NCI-H526 treated with DMSO at 0.1 percent for 48 hours (cell line): ENCODE measurements at regions not wholly inside any gene's neighbourhood (a gene's known extent, or its start where the extent isn't known, plus 50 kb on each side); places are given as distances from the start of the nearest gene placed in this dataset.

Experiments
- DNase-seq: peaks from one replicate; lab custom pipeline; 2025; lab: John Stamatoyannopoulos, UW

GRCh38 chr14:85764822-85765221 is 234.9 kb downstream of the FLRT2 start:
- DNase-seq, result peak; percentile 81

GRCh38 chr14:85762526-85762925 is 232.6 kb downstream of the FLRT2 start:
- DNase-seq, result no peak

GRCh38 chr14:85752175-85752574 is 222.2 kb downstream of the FLRT2 start:
- DNase-seq, result no peak

GRCh38 chr14:85744573-85744972 is 214.6 kb downstream of the FLRT2 start:
- no peak for DNase-seq

GRCh38 chr14:85732031-85732430 is 202.1 kb downstream of the FLRT2 start:
- no peak for DNase-seq

GRCh38 chr14:85731186-85731585 is 201.2 kb downstream of the FLRT2 start:
- no peak for DNase-seq

- DNase-seq, result no peak
Measured at GRCh38 chr14:85728476-85729065, 198.6 kb downstream of the FLRT2 start.

- DNase-seq, result no peak
Measured at GRCh38 chr14:85714069-85714468, 184.1 kb downstream of the FLRT2 start.

- DNase-seq, result no peak
Measured at GRCh38 chr14:85711620-85712019, 181.7 kb downstream of the FLRT2 start.
